KMS-11 (cell line): ENCODE measurements at regions not wholly inside any gene's neighbourhood (a gene's known extent, or its start where the extent isn't known, plus 50 kb on each side); places are given as distances from the start of the nearest gene placed in this dataset.

Source experiments
- H2AFZ ChIP-seq: fragments of 200-600 bp; sonication (generic); 2 replicates; pipeline ENCODE4 v1.6.1; 2016; ENCODE audit warnings: antibody characterized with exemption, mixed run types, low read depth
- H3K27ac ChIP-seq: fragments of 200-600 bp; sonication (generic); 2 replicates; pipeline ENCODE4 v1.6.1; 2016; ENCODE audit warnings: mild to moderate bottlenecking, mixed run types
- H3K27me3 ChIP-seq: fragments of 200-600 bp; sonication (generic); 2 replicates; pipeline ENCODE4 v1.6.1; 2017; ENCODE audit warnings: mild to moderate bottlenecking, low read depth, mixed run types, moderate library complexity; ENCODE audit not compliant: insufficient read depth
- H3K36me3 ChIP-seq: fragments of 200-600 bp; sonication (generic); 2 replicates; pipeline ENCODE4 v1.6.1; 2017; ENCODE audit warnings: mild to moderate bottlenecking, mixed run types; ENCODE audit not compliant: insufficient read depth
- H3K4me1 ChIP-seq: fragments of 200-600 bp; sonication (generic); 2 replicates; pipeline ENCODE4 v1.6.1; 2016; ENCODE audit warnings: mild to moderate bottlenecking, low read depth, mixed run types; ENCODE audit not compliant: poor library complexity, severe bottlenecking
- H3K4me2 ChIP-seq: fragments of 200-600 bp; sonication (generic); 2 replicates; pipeline ENCODE4 v1.7.0; 2016; ENCODE audit warnings: mild to moderate bottlenecking, mixed run types
- H3K4me3 ChIP-seq: fragments of 200-600 bp; sonication (generic); IDR thresholded peaks from 2 replicates; pipeline ENCODE4 v1.6.1; 2017; ENCODE audit warnings: low read depth, low read length, mixed read lengths; ENCODE audit not compliant: insufficient read depth
- H3K79me2 ChIP-seq: fragments of 200-600 bp; sonication (generic); 2 replicates; pipeline ENCODE4 v1.6.1; 2016; ENCODE audit warnings: low read depth, mixed run types; ENCODE audit not compliant: insufficient read depth
- H3K9ac ChIP-seq: fragments of 200-600 bp; sonication (generic); 2 replicates; pipeline ENCODE4 v1.6.1; 2016; ENCODE audit warnings: mild to moderate bottlenecking, mixed run types
- H4K20me1 ChIP-seq: fragments of 200-600 bp; sonication (generic); 2 replicates; pipeline ENCODE4 v1.6.1; 2016; ENCODE audit warnings: mild to moderate bottlenecking, mixed run types; ENCODE audit not compliant: insufficient read depth
- TF ChIP-seq, protein P1 (sequence below): fragments of 200-600 bp; sonication (generic); conservative IDR thresholded peaks from 2 replicates; pipeline ENCODE4 v1.6.1; 2017; ENCODE audit warnings: low read depth, mild to moderate bottlenecking, antibody characterized with exemption, low read length, moderate library complexity, mixed read lengths

DNA sequence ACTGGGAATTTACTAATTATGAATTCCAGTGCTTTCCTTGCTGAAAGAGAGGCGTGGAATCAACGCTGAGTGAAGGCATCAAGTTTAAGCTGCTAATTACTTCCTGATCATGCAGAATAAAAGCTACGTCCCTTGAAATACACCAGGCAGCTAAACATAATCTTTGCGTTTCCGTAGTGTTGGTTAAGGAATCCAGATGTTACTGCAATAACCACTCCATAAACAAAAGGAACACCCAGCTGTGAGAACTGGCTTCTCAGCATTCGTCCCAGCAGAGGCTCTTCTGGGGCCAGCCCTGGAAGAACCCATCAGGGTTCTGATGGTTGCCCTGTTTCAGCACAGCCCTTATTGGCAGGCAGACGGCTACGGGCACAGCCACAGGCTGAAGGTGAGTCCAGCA lies 111.4 kb downstream of the CDH26 start:
- no peaks in the 10 kb centered on the region for H3K79me2 ChIP-seq
- TF ChIP-seq, protein P1, sequence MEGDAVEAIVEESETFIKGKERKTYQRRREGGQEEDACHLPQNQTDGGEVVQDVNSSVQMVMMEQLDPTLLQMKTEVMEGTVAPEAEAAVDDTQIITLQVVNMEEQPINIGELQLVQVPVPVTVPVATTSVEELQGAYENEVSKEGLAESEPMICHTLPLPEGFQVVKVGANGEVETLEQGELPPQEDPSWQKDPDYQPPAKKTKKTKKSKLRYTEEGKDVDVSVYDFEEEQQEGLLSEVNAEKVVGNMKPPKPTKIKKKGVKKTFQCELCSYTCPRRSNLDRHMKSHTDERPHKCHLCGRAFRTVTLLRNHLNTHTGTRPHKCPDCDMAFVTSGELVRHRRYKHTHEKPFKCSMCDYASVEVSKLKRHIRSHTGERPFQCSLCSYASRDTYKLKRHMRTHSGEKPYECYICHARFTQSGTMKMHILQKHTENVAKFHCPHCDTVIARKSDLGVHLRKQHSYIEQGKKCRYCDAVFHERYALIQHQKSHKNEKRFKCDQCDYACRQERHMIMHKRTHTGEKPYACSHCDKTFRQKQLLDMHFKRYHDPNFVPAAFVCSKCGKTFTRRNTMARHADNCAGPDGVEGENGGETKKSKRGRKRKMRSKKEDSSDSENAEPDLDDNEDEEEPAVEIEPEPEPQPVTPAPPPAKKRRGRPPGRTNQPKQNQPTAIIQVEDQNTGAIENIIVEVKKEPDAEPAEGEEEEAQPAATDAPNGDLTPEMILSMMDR = no peak
- no peaks in the 10 kb centered on the region for H3K4me1 ChIP-seq
- no peak overlapping the region for H2AFZ ChIP-seq
- no peaks in the 10 kb centered on the region for H4K20me1 ChIP-seq
- no peak overlapping the region for H3K4me2 ChIP-seq
- no peak overlapping the region for H3K27ac ChIP-seq
- no peaks in the 10 kb centered on the region for H3K27me3 ChIP-seq
- no peak overlapping the region for H3K4me3 ChIP-seq
- H3K9ac ChIP-seq = no peak overlapping the region
- H3K36me3 ChIP-seq = no peaks in the 10 kb centered on the region

GRCh38 chr20:60070791-60071190 lies 112.6 kb downstream of the CDH26 start:
- TF ChIP-seq, protein P1 = no peak
- Histone ChIP-seq H2AFZ (no peak overlapping the region), H3K4me2 (no peak overlapping the region), H3K27me3 (no peaks in the 10 kb centered on the region), H3K9ac (no peak overlapping the region), H3K4me3 (no peak overlapping the region), H3K4me1 (no peaks in the 10 kb centered on the region), H4K20me1 (no peaks in the 10 kb centered on the region), H3K79me2 (no peaks in the 10 kb centered on the region), H3K36me3 (no peaks in the 10 kb centered on the region), H3K27ac (no peak overlapping the region)

DNA sequence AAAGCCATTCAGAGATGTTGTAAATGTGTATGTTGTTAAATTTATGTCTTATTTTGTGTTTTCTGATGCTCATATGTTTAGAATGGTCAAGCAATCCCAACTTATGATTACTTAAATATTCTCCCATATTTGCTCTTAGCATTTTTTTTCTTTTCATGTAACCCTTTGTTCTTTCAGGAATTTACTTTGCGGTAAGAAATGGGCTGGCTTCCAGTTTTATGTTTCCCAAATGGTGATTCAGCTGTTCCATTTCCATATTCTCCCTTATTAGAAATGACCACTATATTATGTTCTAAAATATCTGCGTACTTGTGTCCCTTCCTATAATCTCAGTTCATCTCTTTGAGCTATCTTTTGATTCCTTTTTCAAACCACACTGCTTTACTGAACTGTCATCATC lies 113.7 kb downstream of the CDH26 start:
- Histone ChIP-seq H3K4me3 (no peak overlapping the region), H3K27me3 (no peaks in the 10 kb centered on the region), H3K4me1 (no peaks in the 10 kb centered on the region), H2AFZ (no peak overlapping the region), H3K9ac (no peak overlapping the region), H4K20me1 (no peaks in the 10 kb centered on the region), H3K4me2 (no peak overlapping the region), H3K36me3 (no peaks in the 10 kb centered on the region), H3K27ac (no peak overlapping the region), H3K79me2 (no peaks in the 10 kb centered on the region)
- TF ChIP-seq, protein P1 = no peak

DNA sequence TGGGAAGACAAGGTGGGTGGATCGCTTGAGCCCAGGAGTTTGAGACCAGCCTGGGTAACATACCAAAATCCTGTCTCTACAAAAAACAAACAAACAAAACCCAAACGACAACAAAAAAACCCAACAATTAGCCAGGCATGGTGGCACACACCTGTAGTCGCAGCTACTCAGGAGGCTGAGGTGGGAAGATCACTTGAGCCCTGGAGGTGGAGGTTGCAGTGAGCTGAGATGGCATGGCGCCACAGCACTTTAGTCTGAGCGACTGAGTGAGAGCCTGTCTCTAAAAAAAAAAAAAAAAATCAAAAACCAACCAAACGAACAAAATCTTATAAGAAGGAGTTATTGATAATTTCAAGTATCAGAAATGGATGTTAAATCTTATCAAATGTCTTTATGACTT lies 114.9 kb downstream of the CDH26 start:
- Histone ChIP-seq H3K36me3 (no peaks in the 10 kb centered on the region), H3K27me3 (no peaks in the 10 kb centered on the region), H2AFZ (no peak overlapping the region), H4K20me1 (no peaks in the 10 kb centered on the region), H3K27ac (no peak overlapping the region), H3K4me1 (no peaks in the 10 kb centered on the region), H3K4me3 (no peak overlapping the region), H3K79me2 (no peaks in the 10 kb centered on the region), H3K4me2 (no peak overlapping the region), H3K9ac (no peak overlapping the region)
- TF ChIP-seq, protein P1 = no peak

DNA sequence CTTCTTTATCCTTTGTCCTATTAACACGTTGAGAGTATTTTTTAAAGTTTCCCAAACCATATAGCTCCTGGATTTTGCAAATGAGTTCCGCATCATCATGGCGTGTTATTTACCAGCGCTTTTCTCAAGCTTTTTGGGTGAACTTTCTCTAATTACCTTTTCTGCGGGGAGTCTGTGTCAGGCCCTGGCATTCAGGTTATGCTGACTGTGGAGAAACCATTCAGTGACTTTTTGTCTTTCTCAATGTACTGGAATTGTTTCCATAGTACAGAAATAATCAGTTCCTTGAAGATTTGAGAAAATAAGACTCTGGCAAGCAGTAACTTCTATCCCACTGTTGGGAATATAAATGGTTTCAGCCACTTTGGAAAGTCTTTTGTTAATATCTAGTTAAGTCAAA lies 115.3 kb downstream of the CDH26 start:
- Histone ChIP-seq H3K4me3 (no peak overlapping the region), H2AFZ (no peak overlapping the region), H3K79me2 (no peaks in the 10 kb centered on the region), H4K20me1 (no peaks in the 10 kb centered on the region), H3K27ac (no peak overlapping the region), H3K4me1 (no peaks in the 10 kb centered on the region), H3K4me2 (no peak overlapping the region), H3K36me3 (no peaks in the 10 kb centered on the region), H3K27me3 (no peaks in the 10 kb centered on the region), H3K9ac (no peak overlapping the region)
- TF ChIP-seq, protein P1 = no peak
